Right lobe of liver (tissue), 6 donors: ENCODE measurements at regions not wholly inside any gene's neighbourhood (a gene's known extent, or its start where the extent isn't known, plus 50 kb on each side); places are given as distances from the start of the nearest gene placed in this dataset.

ENCODE experiments used
- ATAC-seq, 4 donors: fragments of 200-7000 bp; cut with Tn5 transposase; one replicate each; pipeline ENCODE4 v1.9.1; 2020; ENCODE audit warnings: mild to moderate bottlenecking in 4 of 4, moderate library complexity in 4 of 4
- DNase-seq, 3 donors: peaks; one replicate each; pipeline ENCODE4 v3.0.0-alpha.2; 2020
- H3K27ac ChIP-seq, 3 donors: fragments of 200-600 bp; one replicate each; pipeline ENCODE4 v1.8.0; 2022
- H3K27me3 ChIP-seq, 2 donors: fragments of 200-600 bp; one replicate each; pipeline ENCODE4 v1.8.0; 2022
- H3K36me3 ChIP-seq, 4 donors: fragments of 200-600 bp; sonication (generic) in 1 of 4; one replicate each; pipeline versions ENCODE4 v1.5.1 to v1.8.0; 2017 to 2022; ENCODE audit warnings: control low read depth in 1 of 4
- H3K4me1 ChIP-seq, 4 donors: fragments of 200-600 bp; sonication (generic) in 1 of 4; one replicate each; pipeline versions ENCODE4 v1.5.1 to v1.8.0; 2017 to 2022; ENCODE audit warnings: control low read depth in 1 of 4
- H3K4me3 ChIP-seq, 3 donors: fragments of 200-600 bp; one replicate each; pipeline ENCODE4 v1.8.0; 2022
- H3K9me3 ChIP-seq, 4 donors: fragments of 200-600 bp; sonication (generic) in 1 of 4; one replicate each; pipeline versions ENCODE4 v1.5.1 to v1.8.0; 2017 to 2022; ENCODE audit warnings: control low read depth in 1 of 4
- CTCF ChIP-seq, 4 donors: fragments of 200-600 bp in 3 of 4; fragments of 450-650 bp in 1 of 4; IDR thresholded peaks; one replicate each; pipeline versions ENCODE4 v1.5.1 to v1.8.0; 2016 to 2022; ENCODE audit warnings: antibody characterized with exemption in 4 of 4, mild to moderate bottlenecking in 2 of 4
- POLR2A ChIP-seq: fragments of 450-650 bp; IDR thresholded peaks from one replicate; pipeline ENCODE4 v1.6.1; 2017; ENCODE audit warnings: antibody characterized with exemption, mild to moderate bottlenecking
- WGBS: methylation state at CpG from one replicate; pipeline ENCODE4 v1.1.6; 2018; ENCODE audit warnings: low coverage, low lambda C conversion rate; ENCODE audit not compliant: insufficient coverage; ENCODE audit errors: missing lambda C conversion rate; 5-methylcytosine and 5-hydroxymethylcytosine counted together
- intact Hi-C, 2 donors: fragments of 100-400 bp; cut with DNase I; formaldehyde crosslinking; loops; one replicate each; pipeline versions ENCODE4 v1.11.2 to v1.14.1; 2022
- donor health status: DM: no; HTN: yes; CAD: no.
- donor health status: DM: no; HTN: no; CAD: no.
- donor health status: DM: no; HTN: no; CAD: no.
- donor health status: DM: no; HTN: yes; CAD: no.
- donor health status: DM: no; HTN: yes; CAD: no.

GRCh38 chr13:44887515-44887914 is 101.8 kb downstream of the NUFIP1 start:
- Histone ChIP-seq H3K36me3 (no peaks in the 10 kb centered on the region), H3K27ac (no peak overlapping the region), H3K4me3 (no peak overlapping the region), H3K27me3 (no peaks in the 10 kb centered on the region), H3K9me3 (no peaks in the 10 kb centered on the region), H3K4me1 (no peaks in the 10 kb centered on the region)
- ATAC-seq (no peak), DNase-seq (no peak)
- TF ChIP-seq CTCF (IDR thresholded peaks at IDR 0.05) (no peak), POLR2A (no peak)
- intact Hi-C loops, result no loop called here
- 29% methylated on average over 2 of the region's 2 CpGs for WGBS

GRCh38 chr13:44884076-44884729 is 105.1 kb downstream of the NUFIP1 start:
- no peaks in the 10 kb centered on the region for H3K36me3 ChIP-seq
- no peak for TF ChIP-seq CTCF (IDR thresholded peaks at IDR 0.05)
- TF ChIP-seq POLR2A, result no peak
- H3K27ac ChIP-seq, result no peak overlapping the region
- no peak overlapping the region for H3K4me3 ChIP-seq
- peak in 1 of 4 donors; percentile 13 for ATAC-seq
- H3K27me3 ChIP-seq, result no peaks in the 10 kb centered on the region
- DNase-seq, result no peak
- H3K9me3 ChIP-seq, result no peaks in the 10 kb centered on the region
- no peaks in the 10 kb centered on the region for H3K4me1 ChIP-seq
- 41% methylated on average over 5 of the region's 5 CpGs for WGBS
- intact Hi-C loops, result no loop called here

- TF ChIP-seq POLR2A, result no peak
- peak in 3 of 4 donors; percentile 25 to 47 (median 33) for TF ChIP-seq CTCF (IDR thresholded peaks at IDR 0.05)
- WGBS, result 86% methylated on average over 4 of the region's 5 CpGs
- no peaks in the 10 kb centered on the region for H3K4me1 ChIP-seq
- H3K4me3 ChIP-seq, result no peak overlapping the region
- H3K9me3 ChIP-seq, result no peaks in the 10 kb centered on the region
- peak in 2 of 4 donors; percentile 16 to 58 for ATAC-seq
- H3K27me3 ChIP-seq, result no peaks in the 10 kb centered on the region
- H3K27ac ChIP-seq, result no peak overlapping the region
- DNase-seq, result no peak
- intact Hi-C loops, result no loop called here
- no peaks in the 10 kb centered on the region for H3K36me3 ChIP-seq
Measured at GRCh38 chr13:44879452-44880058, 109.7 kb downstream of the NUFIP1 start.

GRCh38 chr13:44876782-44877324 is 112.4 kb downstream of the NUFIP1 start:
- Histone ChIP-seq H3K4me3 (no peak overlapping the region), H3K9me3 (no peaks in the 10 kb centered on the region), H3K4me1 (peaks cover 0 to 4% (median 0%) of the 10 kb centered on the region in 4 donors), H3K27ac (no peak overlapping the region), H3K36me3 (no peaks in the 10 kb centered on the region), H3K27me3 (no peaks in the 10 kb centered on the region)
- WGBS, result 80% methylated on average over 2 of the region's 22 CpGs
- no peak for DNase-seq
- peak in 2 of 4 donors; percentile 8 to 34 for TF ChIP-seq CTCF (IDR thresholded peaks at IDR 0.05)
- TF ChIP-seq POLR2A, result no peak
- intact Hi-C loops, result no loop called here
- ATAC-seq, result no peak
